Skeletal muscle tissue (tissue), 3 donors: ENCODE measurements at regions not wholly inside any gene's neighbourhood (a gene's known extent, or its start where the extent isn't known, plus 50 kb on each side); places are given as distances from the start of the nearest gene placed in this dataset.

ENCODE experiments used
- H3K27ac ChIP-seq: one replicate; pipeline ENCODE4 v1.7.0; 2013; ENCODE audit warnings: mild to moderate bottlenecking, low read depth, low read length, inconsistent platforms
- H3K27me3 ChIP-seq, 3 donors: one replicate each; pipeline ENCODE4 v1.7.0; 2013; ENCODE audit warnings: low read length in 3 of 3; ENCODE audit not compliant: control insufficient read depth in 3 of 3, insufficient read depth in 3 of 3
- H3K36me3 ChIP-seq, 3 donors: one replicate each; pipeline ENCODE4 v1.7.0; 2013; ENCODE audit warnings: low read length in 3 of 3; ENCODE audit not compliant: control insufficient read depth in 3 of 3, insufficient read depth in 3 of 3
- H3K4me1 ChIP-seq, 3 donors: one replicate each; pipeline ENCODE4 v1.7.0; 2013; ENCODE audit warnings: low read length in 3 of 3, mild to moderate bottlenecking in 3 of 3; ENCODE audit not compliant: control insufficient read depth in 3 of 3, insufficient read depth in 3 of 3
- H3K4me3 ChIP-seq, 3 donors: one replicate each; pipeline ENCODE4 v1.7.0; 2013; ENCODE audit warnings: low read length in 3 of 3
- H3K9ac ChIP-seq, 3 donors: one replicate each; pipeline ENCODE4 v1.7.0; 2013; ENCODE audit warnings: low read length in 3 of 3, mild to moderate bottlenecking in 3 of 3, moderate library complexity in 2 of 3, low read depth in 1 of 3
- H3K9me3 ChIP-seq, 3 donors: one replicate each; pipeline ENCODE4 v1.7.0; 2013; ENCODE audit warnings: low read length in 3 of 3; ENCODE audit not compliant: control insufficient read depth in 3 of 3
- donor health status: Osteomylitis.

GRCh38 chr6:139594333-139594965 is 220.0 kb upstream of the CITED2 start:
- H3K27me3 ChIP-seq = no peaks in the 10 kb centered on the region
- no peak overlapping the region for H3K9ac ChIP-seq
- no peak overlapping the region for H3K27ac ChIP-seq
- peaks cover 12 to 39% (median 28%) of the 10 kb centered on the region in 3 donors for H3K4me1 ChIP-seq
- no peaks in the 10 kb centered on the region for H3K36me3 ChIP-seq
- H3K4me3 ChIP-seq = no peak overlapping the region
- H3K9me3 ChIP-seq = no peaks in the 10 kb centered on the region

DNA sequence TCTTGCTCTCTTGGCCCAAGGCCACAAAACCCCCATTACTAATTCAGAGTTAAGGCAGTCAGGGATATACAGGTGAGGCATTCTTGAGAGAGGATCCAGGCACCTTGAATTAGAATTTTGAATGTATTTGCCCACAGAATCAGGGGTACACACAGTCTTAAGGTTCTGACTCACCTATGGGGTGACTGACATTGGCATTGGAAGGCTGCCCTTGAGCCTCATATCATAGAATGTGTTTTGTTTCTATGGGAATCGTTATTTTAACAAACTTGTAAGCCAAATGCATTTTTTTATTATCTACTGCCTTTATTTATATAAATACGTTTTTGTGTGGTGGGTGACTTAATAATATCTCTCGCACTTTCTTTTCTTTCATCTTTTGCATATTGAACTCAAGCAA is 218.6 kb upstream of the CITED2 start:
- Histone ChIP-seq H3K9ac (no peak overlapping the region), H3K4me3 (no peak overlapping the region), H3K27me3 (no peaks in the 10 kb centered on the region), H3K9me3 (no peaks in the 10 kb centered on the region), H3K4me1 (peaks cover 17 to 40% (median 29%) of the 10 kb centered on the region in 3 donors), H3K27ac (no peak overlapping the region), H3K36me3 (no peaks in the 10 kb centered on the region)

DNA sequence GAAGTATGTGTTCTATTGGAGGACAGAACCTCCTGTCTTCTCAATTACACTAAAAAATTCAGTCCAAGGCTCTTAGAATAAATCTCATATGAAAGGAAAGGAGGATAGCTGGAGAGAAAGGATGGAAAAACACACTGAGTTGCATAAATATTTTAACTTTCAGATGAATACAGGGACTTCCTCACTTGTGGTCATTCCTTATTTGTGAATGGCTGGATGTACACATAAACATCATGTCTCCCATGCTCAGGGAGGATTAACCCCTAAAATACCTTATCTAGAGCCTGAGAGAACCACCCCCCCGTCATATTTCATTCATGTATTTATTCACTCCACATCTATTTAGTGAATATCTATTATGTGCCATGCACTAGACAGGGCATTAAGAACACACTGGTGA is 217.6 kb upstream of the CITED2 start:
- Histone ChIP-seq H3K27ac (peak overlapping the region; percentile 78), H3K36me3 (no peaks in the 10 kb centered on the region), H3K27me3 (no peaks in the 10 kb centered on the region), H3K4me1 (peaks cover 14 to 37% (median 34%) of the 10 kb centered on the region in 3 donors), H3K4me3 (no peak overlapping the region), H3K9me3 (no peaks in the 10 kb centered on the region), H3K9ac (no peak overlapping the region)

DNA sequence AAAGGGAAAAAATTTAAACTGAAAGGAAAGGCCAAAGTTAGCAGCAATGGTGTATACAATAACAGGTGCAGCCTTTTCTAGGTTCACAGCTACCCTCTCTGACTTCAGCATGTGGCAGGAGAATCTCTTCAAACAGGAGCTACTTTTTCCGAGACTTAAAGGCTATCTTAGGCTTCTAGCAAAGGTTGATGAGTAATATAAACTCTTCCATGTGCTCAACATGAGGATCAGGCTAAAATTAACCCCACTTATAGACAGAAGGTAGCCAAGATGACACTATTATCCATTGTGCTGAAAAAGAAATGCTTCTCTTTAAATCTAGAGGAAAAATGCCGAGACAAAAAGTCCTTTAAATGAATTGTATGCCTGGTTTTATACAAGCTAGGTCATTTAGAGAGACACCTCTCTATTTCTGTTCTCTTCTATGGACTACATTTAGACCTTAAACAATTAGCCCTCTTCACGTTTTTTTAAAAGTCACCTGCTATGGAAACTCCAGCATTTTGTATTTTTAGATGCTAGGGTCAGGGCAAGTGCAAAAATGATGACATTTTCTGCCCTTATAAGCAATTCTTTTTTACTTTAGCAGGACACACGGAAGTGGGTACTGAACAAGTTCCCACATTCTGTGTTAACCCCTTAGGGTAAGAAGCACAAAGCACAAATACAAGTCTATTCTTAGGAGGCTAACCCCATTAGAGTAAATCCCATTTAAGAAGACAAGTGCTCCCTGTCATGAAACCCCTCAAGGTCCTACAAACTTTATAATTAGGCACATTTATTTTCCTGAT is 216.8 kb upstream of the CITED2 start:
- peak overlapping the region; percentile 41 to 54 (median 48) for H3K9ac ChIP-seq
- H3K4me1 ChIP-seq = peaks cover 14 to 35% (median 32%) of the 10 kb centered on the region in 3 donors
- peak overlapping the region; percentile 78 for H3K27ac ChIP-seq
- peak overlapping the region in 1 of 3 donors; percentile 23 for H3K4me3 ChIP-seq
- H3K27me3 ChIP-seq = no peaks in the 10 kb centered on the region
- H3K36me3 ChIP-seq = no peaks in the 10 kb centered on the region
- H3K9me3 ChIP-seq = no peaks in the 10 kb centered on the region

GRCh38 chr6:139590206-139590605 is 215.8 kb upstream of the CITED2 start:
- H3K4me1 ChIP-seq = peaks cover 14 to 35% (median 29%) of the 10 kb centered on the region in 3 donors
- no peaks in the 10 kb centered on the region for H3K9me3 ChIP-seq
- H3K4me3 ChIP-seq = no peak overlapping the region
- H3K27ac ChIP-seq = peak overlapping the region; percentile 1
- H3K27me3 ChIP-seq = no peaks in the 10 kb centered on the region
- no peak overlapping the region for H3K9ac ChIP-seq
- no peaks in the 10 kb centered on the region for H3K36me3 ChIP-seq

DNA sequence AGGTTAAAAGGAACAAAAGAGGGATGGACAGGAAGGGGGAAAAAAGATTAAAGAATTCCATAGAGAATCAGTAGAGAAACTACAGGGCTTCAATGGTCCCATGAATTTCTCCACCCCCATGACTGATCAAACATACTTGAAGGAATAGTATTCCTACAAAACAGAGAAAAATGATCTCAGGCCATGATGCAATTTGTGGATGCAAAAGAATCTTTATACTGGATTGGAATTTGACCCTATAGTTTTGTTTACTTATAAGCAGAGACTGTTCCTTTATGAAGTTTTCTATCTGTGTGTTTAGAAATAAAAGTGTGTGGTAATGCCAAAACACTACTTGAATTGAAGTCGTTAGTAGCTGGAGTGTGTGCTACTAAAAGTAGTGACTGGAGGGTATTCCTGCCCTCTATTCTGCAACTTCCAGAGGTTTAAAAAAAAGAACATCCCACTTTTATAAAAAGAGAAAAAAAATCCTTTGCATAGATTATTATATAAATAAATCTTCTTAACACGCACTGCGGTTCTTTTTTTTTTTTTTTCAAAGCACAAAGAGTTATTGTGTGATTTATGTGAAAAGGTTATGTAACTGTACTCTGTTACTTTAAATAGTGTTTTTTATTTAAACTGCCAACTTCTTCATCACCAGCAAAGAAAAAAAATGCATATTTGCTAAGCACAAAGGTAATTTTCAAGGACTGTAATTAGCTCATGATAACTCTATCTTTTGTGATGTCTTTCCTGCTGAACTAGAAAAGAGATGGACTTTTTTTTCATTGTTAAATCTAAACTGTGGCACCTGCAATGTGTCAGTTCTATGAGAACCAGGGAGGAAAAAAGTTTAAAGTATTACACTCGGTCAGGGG is 214.5 kb upstream of the CITED2 start:
- no peak overlapping the region for H3K9ac ChIP-seq
- peaks cover 14 to 35% (median 29%) of the 10 kb centered on the region in 3 donors for H3K4me1 ChIP-seq
- no peak overlapping the region for H3K4me3 ChIP-seq
- H3K36me3 ChIP-seq = no peaks in the 10 kb centered on the region
- H3K27me3 ChIP-seq = no peaks in the 10 kb centered on the region
- H3K9me3 ChIP-seq = no peaks in the 10 kb centered on the region
- peak overlapping the region; percentile 77 for H3K27ac ChIP-seq

GRCh38 chr6:139588076-139588639 is 213.7 kb upstream of the CITED2 start:
- H3K36me3 ChIP-seq = no peaks in the 10 kb centered on the region
- peak overlapping the region in 1 of 3 donors; percentile 12 for H3K4me3 ChIP-seq
- H3K9ac ChIP-seq = peak overlapping the region in 1 of 3 donors; percentile 4
- peaks cover 14 to 35% (median 29%) of the 10 kb centered on the region in 3 donors for H3K4me1 ChIP-seq
- no peaks in the 10 kb centered on the region for H3K27me3 ChIP-seq
- peak overlapping the region; percentile 77 for H3K27ac ChIP-seq
- H3K9me3 ChIP-seq = no peaks in the 10 kb centered on the region

DNA sequence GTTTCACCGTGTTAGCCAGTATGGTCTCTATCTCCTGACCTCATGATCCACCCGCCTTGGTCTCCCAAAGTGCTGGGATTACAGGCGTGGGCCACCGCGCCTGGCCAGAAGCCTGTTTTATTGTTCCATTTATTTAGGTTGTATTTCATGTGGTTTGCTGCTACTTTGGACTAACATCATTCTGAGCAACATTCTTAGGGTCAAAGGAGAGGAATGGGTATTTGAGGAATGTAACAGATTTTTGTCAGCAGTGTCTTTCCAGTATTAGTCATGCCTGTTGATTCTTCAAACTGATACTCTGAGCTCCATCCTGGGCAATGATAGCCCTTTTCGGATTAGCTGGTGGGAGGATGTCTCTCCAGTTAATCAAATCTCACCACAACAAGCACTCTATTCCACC is 213.0 kb upstream of the CITED2 start:
- Histone ChIP-seq H3K27ac (peak overlapping the region; percentile 77), H3K27me3 (no peaks in the 10 kb centered on the region), H3K4me3 (no peak overlapping the region), H3K4me1 (peaks cover 14 to 35% (median 28%) of the 10 kb centered on the region in 3 donors), H3K9ac (no peak overlapping the region), H3K9me3 (no peaks in the 10 kb centered on the region), H3K36me3 (no peaks in the 10 kb centered on the region)

DNA sequence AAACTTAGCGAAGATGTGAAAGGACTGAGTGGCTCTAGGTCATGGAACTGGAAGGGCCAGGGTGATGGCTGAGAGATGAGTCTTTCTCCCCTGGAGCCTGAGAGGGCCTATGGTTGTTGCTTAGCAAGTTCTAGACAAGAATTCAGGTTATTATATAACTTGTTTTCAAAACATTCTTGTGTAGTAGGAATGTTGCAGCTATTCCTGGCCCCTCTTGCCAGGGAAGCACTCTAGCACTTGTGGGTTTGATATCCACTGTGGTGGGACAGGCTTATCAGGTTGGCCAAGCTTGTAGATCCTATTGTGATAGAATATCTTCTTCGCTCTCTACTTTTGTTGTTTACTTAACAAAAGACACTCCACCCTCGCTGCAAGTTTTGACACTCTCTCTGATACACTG is 211.8 kb upstream of the CITED2 start:
- Histone ChIP-seq H3K4me1 (peaks cover 10 to 23% (median 18%) of the 10 kb centered on the region in 3 donors), H3K9ac (no peak overlapping the region)

More for the DNA sequence above, 211.8 kb upstream of the CITED2 start:
- Histone ChIP-seq H3K36me3 (no peaks in the 10 kb centered on the region), H3K9me3 (no peaks in the 10 kb centered on the region), H3K27me3 (no peaks in the 10 kb centered on the region), H3K27ac (no peak overlapping the region), H3K4me3 (no peak overlapping the region)
